ENCODE measurements at regions not wholly inside any gene's neighbourhood (a gene's known extent, or its start where the extent isn't known, plus 50 kb on each side); places are given as distances from the start of the nearest gene placed in this dataset.

GRCh38 chr4:185992585-185992984, 76.4 kb upstream of the TLR3 start:
- Mint-ChIP-seq H3K9me3 (peaks cover 2% of the 10 kb centered on the region), H3K27ac (ENCODE audit: unreplicated experiment) (no peak overlapping the region), H3K4me1 (no peaks in the 10 kb centered on the region), H3K36me3 (ENCODE audit: low read depth) (no peaks in the 10 kb centered on the region), H3K4me3 (no peak overlapping the region), H3K27me3 (ENCODE audit: low read depth) (no peaks in the 10 kb centered on the region)
- TF ChIP-seq CTCF (conservative IDR thresholded peaks at IDR 0.05) = no peak
- no peak for DNase-seq (ENCODE audit: low read depth, low spot score)

- Mint-ChIP-seq H3K4me1 (no peaks in the 10 kb centered on the region), H3K36me3 (ENCODE audit: low read depth) (no peaks in the 10 kb centered on the region), H3K27ac (ENCODE audit: unreplicated experiment) (no peak overlapping the region), H3K27me3 (ENCODE audit: low read depth) (no peaks in the 10 kb centered on the region), H3K9me3 (peaks cover 2% of the 10 kb centered on the region), H3K4me3 (no peak overlapping the region)
- TF ChIP-seq CTCF (conservative IDR thresholded peaks at IDR 0.05) = no peak
- DNase-seq (ENCODE audit: low read depth, low spot score) = no peak
Observed at GRCh38 chr4:185993328-185993973, 75.5 kb upstream of the TLR3 start.

GRCh38 chr4:185994750-185995149, 74.2 kb upstream of the TLR3 start:
- peaks cover 2% of the 10 kb centered on the region for H3K9me3 Mint-ChIP-seq
- H3K36me3 Mint-ChIP-seq (ENCODE audit: low read depth) = no peaks in the 10 kb centered on the region
- H3K27me3 Mint-ChIP-seq (ENCODE audit: low read depth) = no peaks in the 10 kb centered on the region
- no peak for DNase-seq (ENCODE audit: low read depth, low spot score)
- no peak overlapping the region for H3K27ac Mint-ChIP-seq (ENCODE audit: unreplicated experiment)
- no peak overlapping the region for H3K4me3 Mint-ChIP-seq
- TF ChIP-seq CTCF (conservative IDR thresholded peaks at IDR 0.05) = no peak
- H3K4me1 Mint-ChIP-seq = no peaks in the 10 kb centered on the region

GRCh38 chr4:185995665-185996064, 73.3 kb upstream of the TLR3 start:
- Mint-ChIP-seq H3K27me3 (ENCODE audit: low read depth) (no peaks in the 10 kb centered on the region), H3K27ac (ENCODE audit: unreplicated experiment) (no peak overlapping the region), H3K36me3 (ENCODE audit: low read depth) (no peaks in the 10 kb centered on the region), H3K9me3 (peaks cover 2% of the 10 kb centered on the region), H3K4me3 (no peak overlapping the region), H3K4me1 (no peaks in the 10 kb centered on the region)
- no peak for TF ChIP-seq CTCF (conservative IDR thresholded peaks at IDR 0.05)
- DNase-seq (ENCODE audit: low read depth, low spot score) = no peak

- TF ChIP-seq CTCF (conservative IDR thresholded peaks at IDR 0.05) = no peak
Observed at GRCh38 chr4:185997296-185997695, 71.7 kb upstream of the TLR3 start.

More at GRCh38 chr4:185997296-185997695, 71.7 kb upstream of the TLR3 start:
- DNase-seq (ENCODE audit: low read depth, low spot score) = no peak
- Mint-ChIP-seq H3K4me1 (no peaks in the 10 kb centered on the region), H3K4me3 (no peak overlapping the region), H3K36me3 (ENCODE audit: low read depth) (no peaks in the 10 kb centered on the region), H3K27ac (ENCODE audit: unreplicated experiment) (no peak overlapping the region), H3K9me3 (peaks cover 2% of the 10 kb centered on the region), H3K27me3 (ENCODE audit: low read depth) (no peaks in the 10 kb centered on the region)

Data from neural crest cell (in vitro differentiated cells).